Eye (tissue), 1 donor: ENCODE measurements at regions not wholly inside any gene's neighbourhood (a gene's known extent, or its start where the extent isn't known, plus 50 kb on each side); places are given as distances from the start of the nearest gene placed in this dataset.
"Not testable (repeated sequence)": the region's sequence is repeated elsewhere in the genome, so short reads cannot be mapped to it uniquely, and the experiment has no call there.

ENCODE experiments used
- DNase-seq: peaks from one replicate; pipeline ENCODE4 v3.0.0-alpha.2; 2015

DNA sequence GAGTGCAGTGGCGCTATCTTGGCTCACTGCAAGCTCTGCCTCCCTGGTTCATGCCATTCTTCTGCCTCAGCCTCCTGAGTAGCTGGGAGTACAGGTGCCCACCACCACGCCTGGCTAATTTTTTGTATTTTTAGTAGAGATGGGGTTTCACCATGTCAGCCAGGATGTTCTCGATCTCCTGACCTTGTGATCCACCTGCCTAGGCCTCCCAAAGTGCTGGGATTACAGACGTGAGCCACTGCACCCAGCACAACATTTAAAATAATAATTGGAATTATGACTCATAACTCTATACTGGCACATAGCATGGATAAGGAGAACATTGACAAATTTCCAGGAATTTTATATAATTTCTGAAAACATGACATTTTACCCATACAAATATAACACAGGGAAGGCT is 54.2 kb downstream of the DBET start:
- not testable (repeated sequence) for DNase-seq

DNA sequence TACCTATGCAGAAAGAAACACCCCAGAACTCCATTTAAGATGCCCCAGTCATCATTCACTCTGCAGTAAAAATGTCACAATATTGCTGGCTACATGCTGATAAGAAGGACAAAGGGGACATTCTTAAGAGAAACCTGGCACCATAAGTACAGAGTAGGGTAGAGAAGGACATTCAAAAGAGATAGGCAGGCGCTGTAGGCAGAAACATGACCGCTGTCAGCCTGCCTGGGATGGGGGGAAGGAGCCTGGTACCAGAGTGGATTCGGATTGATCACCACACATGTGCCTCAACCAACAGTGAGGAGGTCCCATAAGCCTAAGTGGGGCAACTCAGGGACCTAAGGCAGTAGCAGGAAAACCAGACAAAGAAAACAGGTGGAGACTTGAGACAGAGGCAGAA is 54.1 kb upstream of the DUX4 start:
- DNase-seq: not testable (repeated sequence)

GRCh38 chr4:190120111-190120514 is 53.5 kb upstream of the DUX4 start:
- DNase-seq: not testable (repeated sequence)

GRCh38 chr4:190120537-190121001 is 53.0 kb upstream of the DUX4 start:
- not testable (repeated sequence) for DNase-seq

GRCh38 chr4:190121076-190121671 is 52.4 kb upstream of the DUX4 start:
- DNase-seq: not testable (repeated sequence)

DNA sequence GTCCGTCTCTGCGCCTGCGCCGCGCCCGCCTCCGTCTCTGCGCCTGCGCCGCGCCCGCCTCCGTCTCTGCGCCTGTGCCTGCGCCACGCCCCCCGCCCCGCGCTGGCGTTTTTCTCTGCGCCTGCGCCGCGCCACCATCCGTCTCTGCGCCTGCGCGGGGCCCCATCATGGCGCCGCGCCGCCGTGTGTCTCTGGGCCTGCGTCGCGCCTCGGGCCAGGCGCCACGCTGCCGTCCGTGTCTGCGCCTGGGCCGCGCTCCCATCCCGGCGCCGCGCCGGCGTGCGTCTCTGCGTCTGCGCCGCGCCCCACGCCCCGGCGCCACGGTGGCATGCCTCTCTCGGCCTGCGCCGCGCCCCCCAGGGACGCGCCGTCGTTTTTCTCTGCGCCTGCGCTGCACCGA is 51.8 kb upstream of the DUX4 start:
- no peak for DNase-seq

GRCh38 chr4:190122161-190123142 is 51.1 kb upstream of the DUX4 start:
- DNase-seq: peak; percentile 60
